SU-DHL-6 (cell line): ENCODE measurements at regions not wholly inside any gene's neighbourhood (a gene's known extent, or its start where the extent isn't known, plus 50 kb on each side); places are given as distances from the start of the nearest gene placed in this dataset.

Experiments
- CTCF ChIP-seq: fragments of 200-600 bp; sonication (generic); IDR thresholded peaks from one replicate; pipeline ENCODE4 v1.5.1; 2017; ENCODE audit warnings: antibody characterized with exemption, mild to moderate bottlenecking, low read length, moderate library complexity; ENCODE audit not compliant: insufficient read depth, poor library complexity, severe bottlenecking
- EZH2phosphoT487 ChIP-seq: fragments of 200-600 bp; sonication (generic), shearing (Covaris generic); conservative IDR thresholded peaks from 2 replicates; pipeline ENCODE4 v1.6.1; 2018; ENCODE audit warnings: mild to moderate bottlenecking, antibody characterized with exemption, low read length, moderate library complexity, mixed read lengths

DNA sequence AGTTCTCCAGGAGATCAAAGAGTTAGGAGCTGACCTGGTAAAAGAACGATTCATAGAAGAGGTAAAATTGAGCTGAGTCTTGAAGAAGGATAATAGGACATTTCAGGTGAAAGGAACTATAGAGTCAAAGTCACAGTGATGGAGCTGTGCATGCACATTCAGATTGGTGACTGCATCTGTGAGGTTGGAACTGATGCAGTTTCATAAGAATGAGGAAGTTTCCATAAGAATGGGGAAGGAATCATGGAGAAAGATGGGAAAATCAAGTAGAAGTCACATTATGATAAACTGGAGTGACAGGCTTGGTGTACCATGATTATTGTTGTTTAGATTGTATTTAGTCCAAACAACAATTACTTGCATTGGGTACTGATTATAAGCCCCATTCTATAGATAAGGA is 232.2 kb downstream of the FAM76B start:
- TF ChIP-seq EZH2phosphoT487 (no peak), CTCF (no peak)
